K562 (cell line): ENCODE measurements at regions not wholly inside any gene's neighbourhood (a gene's known extent, or its start where the extent isn't known, plus 50 kb on each side); places are given as distances from the start of the nearest gene placed in this dataset.

Experiments used
- ATAC-seq: fragments of 200-7000 bp; cut with Tn5 transposase; 3 replicates; pipeline ENCODE4 v1.9.1; 2020; ENCODE audit warnings: moderate library complexity
- BruUV-seq: library from RNA; stranded (reverse); fragments of 400-500 nt; replicated peaks from 2 replicates; lab custom pipeline; 2021; lab: Mats Ljungman, UMichigan
- CTCF ChIA-PET: fragments of 300-600 bp; formaldehyde crosslinking; extraction: SDS; loops from one replicate; lab custom pipeline; 2021; ENCODE audit warnings: low intra/inter-chr PET ratio; lab: Yijun Ruan, JAX
- POLR2A ChIA-PET: fragments of 300-600, 350-650 bp; sonication (Branson Sonifier 250); formaldehyde crosslinking; extraction: SDS; loops from one replicate; lab custom pipeline; 2021; ENCODE audit warnings: antibody characterized with exemption, inconsistent platforms; lab: Yijun Ruan, JAX
- DNase-seq, 4 experiments: peaks; one replicate each; pipeline versions ENCODE4 v3.0.0 to v3.0.0-alpha.2; 2011 to 2018; ENCODE audit warnings: low spot score in 3 of 4, mixed read lengths in 3 of 4; ENCODE audit errors: extremely low read depth in 1 of 4
- FAIRE-seq: peaks from 2 replicates; lab custom pipeline; 2011; peaks lifted over from hg19 to GRCh38; lab: Jason Lieb, UNC
- H2AFZ ChIP-seq: 2 replicates; pipeline ENCODE4 v1.6.0; 2011; ENCODE audit warnings: low read depth, low read length, control low read depth, inconsistent platforms
- H3K27ac ChIP-seq: fragments of 200-600 bp; 3 replicates; pipeline ENCODE4 v1.8.0; 2011; ENCODE audit warnings: low read depth, mild to moderate bottlenecking, control low read depth, inconsistent platforms, low read length, moderate library complexity, mixed read lengths; ENCODE audit errors: extremely low read depth
- H3K27me3 ChIP-seq, 2 experiments: fragments of 300-600 bp in 1 of 2; 2 replicates in 1 of 2; 3 replicates in 1 of 2; pipeline versions ENCODE4 v1.6.0 to v1.8.0; 2011; ENCODE audit warnings: inconsistent platforms in 2 of 2, low read length in 2 of 2, mild to moderate bottlenecking in 1 of 2, mixed read lengths in 1 of 2, moderate library complexity in 1 of 2; ENCODE audit not compliant: control insufficient read depth in 2 of 2, insufficient read depth in 2 of 2
- H3K36me3 ChIP-seq: fragments of 300-600 bp; 3 replicates; pipeline ENCODE4 v1.8.0; 2011; ENCODE audit warnings: mild to moderate bottlenecking, low read length, inconsistent platforms; ENCODE audit not compliant: control insufficient read depth, insufficient read depth
- H3K4me1 ChIP-seq, 2 experiments: fragments of 200-600 bp in 1 of 2; replicated peaks in 1 of 2; 2 replicates in 1 of 2; 3 replicates in 1 of 2; pipeline versions ENCODE4 v1.5.1 to v1.8.0; 2011; ENCODE audit warnings: inconsistent platforms in 2 of 2, low read length in 2 of 2, mild to moderate bottlenecking in 1 of 2, mixed read lengths in 1 of 2, moderate library complexity in 1 of 2; ENCODE audit not compliant: control insufficient read depth in 2 of 2, insufficient read depth in 2 of 2
- H3K4me2 ChIP-seq: 2 replicates; pipeline ENCODE4 v1.6.1; 2011; ENCODE audit warnings: low read length, control low read depth, inconsistent platforms, mixed read lengths; ENCODE audit not compliant: insufficient read depth
- H3K4me3 ChIP-seq: fragments of 200-600 bp; sonication (generic), shearing (Covaris generic); 2 replicates; pipeline ENCODE4 v1.5.1; 2016; ENCODE audit warnings: control low read depth, inconsistent platforms
- H3K79me2 ChIP-seq: fragments of 200-600 bp; 3 replicates; pipeline ENCODE4 v1.8.0; 2011; ENCODE audit warnings: low read length, inconsistent platforms; ENCODE audit not compliant: control insufficient read depth, insufficient read depth
- H3K9ac ChIP-seq, 2 experiments: 2 replicates each; pipeline versions ENCODE4 v1.6.0 to v1.6.1; 2011; ENCODE audit warnings: low read depth in 2 of 2, low read length in 2 of 2, control low read depth in 1 of 2, inconsistent platforms in 1 of 2, mild to moderate bottlenecking in 1 of 2, mixed read lengths in 1 of 2; ENCODE audit not compliant: insufficient read depth in 1 of 2
- H3K9me1 ChIP-seq: one replicate; pipeline ENCODE4 v1.6.0; 2011; ENCODE audit warnings: inconsistent platforms, mild to moderate bottlenecking, low read length, moderate library complexity; ENCODE audit not compliant: control insufficient read depth, insufficient read depth
- H3K9me3 ChIP-seq: replicated peaks from 2 replicates; pipeline ENCODE4 v1.5.1; 2011; ENCODE audit warnings: low read depth, low read length, inconsistent platforms; ENCODE audit not compliant: control insufficient read depth, insufficient read depth
- H4K20me1 ChIP-seq: replicated peaks from 2 replicates; pipeline ENCODE4 v1.6.1; 2011; ENCODE audit warnings: low read length, inconsistent platforms, mixed read lengths; ENCODE audit not compliant: control insufficient read depth, insufficient read depth
- ARHGAP35 ChIP-seq: fragments of 450-650 bp; IDR thresholded peaks from 2 replicates; pipeline ENCODE4 v1.6.1; 2018; ENCODE audit not compliant: partially characterized antibody
- DDX20 ChIP-seq: fragments of 450-650 bp; IDR thresholded peaks from 2 replicates; pipeline ENCODE4 v1.6.1; 2016; ENCODE audit warnings: missing genetic modification characterization, low read depth, mild to moderate bottlenecking, missing compliant biosample characterization, moderate library complexity
- DNMT1 ChIP-seq: fragments of 450-650 bp; IDR thresholded peaks from 2 replicates; pipeline ENCODE4 v1.6.1; 2016; ENCODE audit warnings: antibody characterized with exemption, mild to moderate bottlenecking
- EZH2 ChIP-seq: IDR thresholded peaks from 2 replicates; pipeline ENCODE4 v1.6.1; 2012; ENCODE audit warnings: low read depth, mild to moderate bottlenecking, inconsistent platforms, low read length, borderline replicate concordance
- FOXJ3 ChIP-seq: sonication (generic); formaldehyde crosslinking; IDR thresholded peaks from 2 replicates; pipeline ENCODE4 v1.4.0; 2020; ENCODE audit warnings: mild to moderate bottlenecking, missing genetic modification reagents
- KLF10 ChIP-seq: fragments of 250-450 bp; sonication (Bioruptor Pico); IDR thresholded peaks from 2 replicates; pipeline ENCODE4 v1.6.1; 2021; ENCODE audit warnings: matching md5 sums
- MBD2 ChIP-seq: sonication (generic); IDR thresholded peaks from 2 replicates; pipeline ENCODE4 v1.6.1; 2016; ENCODE audit warnings: low read depth, borderline replicate concordance
- NR2C1 ChIP-seq, 2 experiments: fragments of 450-650 bp; IDR thresholded peaks; 2 replicates each; pipeline ENCODE4 v1.6.1; 2017; ENCODE audit warnings: mild to moderate bottlenecking in 2 of 2, antibody characterized with exemption in 1 of 2, inconsistent platforms in 1 of 2, missing compliant biosample characterization in 1 of 2, missing genetic modification characterization in 1 of 2
- PML ChIP-seq: IDR thresholded peaks from 2 replicates; pipeline ENCODE4 v1.6.1; 2012; ENCODE audit warnings: low read length, inconsistent platforms
- REST ChIP-seq, 2 experiments: fragments of 450-650 bp; formaldehyde crosslinking in 1 of 2; IDR thresholded peaks; 2 replicates each; pipeline versions ENCODE4 v1.4.0 to v1.6.1; 2014 to 2020; ENCODE audit warnings: mild to moderate bottlenecking in 2 of 2, borderline replicate concordance in 1 of 2, low read depth in 1 of 2
- SMARCC2 ChIP-seq: fragments of 450-650 bp; IDR thresholded peaks from 2 replicates; pipeline ENCODE4 v1.6.1; 2017; ENCODE audit warnings: antibody characterized with exemption, moderate library complexity, mild to moderate bottlenecking, low read depth
- SP1 ChIP-seq: sonication (generic); formaldehyde crosslinking; IDR thresholded peaks from 2 replicates; pipeline ENCODE4 v1.8.1; 2022; ENCODE audit warnings: mild to moderate bottlenecking, missing genetic modification reagents
- ZNF23 ChIP-seq: fragments of 250-450 bp; sonication (Bioruptor Pico); IDR thresholded peaks from 2 replicates; pipeline ENCODE4 v1.4.0; 2020; ENCODE audit warnings: mild to moderate bottlenecking
- ZNF436 ChIP-seq: fragments of 250-450, 450-650 bp; sonication (Bioruptor Pico); formaldehyde crosslinking; IDR thresholded peaks from 2 replicates; pipeline ENCODE4 v1.7.0; 2020; ENCODE audit warnings: mild to moderate bottlenecking
- ZNF586 ChIP-seq: fragments of 450-650 bp; formaldehyde crosslinking; conservative IDR thresholded peaks from 2 replicates; pipeline ENCODE4 v1.4.0; 2020; ENCODE audit warnings: mild to moderate bottlenecking, moderate library complexity
- ZNF830 ChIP-seq: fragments of 250-450 bp; sonication (Bioruptor Pico); IDR thresholded peaks from 2 replicates; pipeline ENCODE4 v1.5.0; 2021; ENCODE audit warnings: mild to moderate bottlenecking
- WGBS: fragments of 100-300 bp; shearing (Covaris generic); methylation state at CpG from one replicate; pipeline ENCODE4 v1.1.6; 2016; ENCODE audit warnings: low coverage, mixed read lengths; ENCODE audit not compliant: insufficient coverage; ENCODE audit errors: missing lambda C conversion rate; 5-methylcytosine and 5-hydroxymethylcytosine counted together
- in situ Hi-C: fragments of 300-500 bp; cut with MboI; formaldehyde crosslinking; loops from 4 replicates; pipeline ENCODE4 v1.15.0; 2018; ENCODE audit warnings: inconsistent platforms, mixed read lengths
- intact Hi-C: fragments of 100-400 bp; cut with micrococcal nuclease; formaldehyde crosslinking; loops from 2 replicates; pipeline ENCODE4 v1.14.2; 2022

GRCh38 chr4:188279184-188279583 is 139.9 kb downstream of the TRIML1 start:
- POLR2A ChIA-PET: no interaction called here
- Histone ChIP-seq H3K4me1 (0 out of 5 replicates have a peak, but pooled peaks cover 0 to 2% of the 10 kb centered on the region in 2 experiments), H3K36me3 (no peaks in the 10 kb centered on the region), H2AFZ (no peak overlapping the region), H3K27me3 (peaks cover 0 to 11% of the 10 kb centered on the region in 2 experiments; a peak in 2 of 5 replicates), H3K4me3 (no peak overlapping the region), H3K4me2 (no peak overlapping the region), H4K20me1 (no peaks in the 10 kb centered on the region), H3K27ac (no peak overlapping the region), H3K9me3 (no peaks in the 10 kb centered on the region), H3K9me1 (no peaks in the 10 kb centered on the region), H3K79me2 (no peaks in the 10 kb centered on the region), H3K9ac (no peak overlapping the region)
- WGBS: 0% methylated on average over 3 of the region's 5 CpGs
- intact Hi-C loops: no loop called here
- CTCF ChIA-PET: no interaction called here
- FAIRE-seq (no peak), DNase-seq (no peak), ATAC-seq (no peak)
- no TSS peak for BruUV-seq
- TF ChIP-seq ZNF830 (CRISPR knock-in tag) (no peak), REST (IDR thresholded peaks at IDR 0.05; ENCODE audit: borderline replicate concordance) (no peak), REST (CRISPR knock-in tag; IDR thresholded peaks at IDR 0.05; ENCODE audit: low read depth) (no peak), ZNF586 (CRISPR knock-in tag) (no peak), KLF10 (CRISPR knock-in tag) (no peak), DNMT1 (no peak), SP1 (CRISPR knock-in tag) (no peak), PML (no peak), ARHGAP35 (no peak), EZH2 (no peak), NR2C1 (IDR thresholded peaks at IDR 0.05) (no peak), NR2C1 (tag; IDR thresholded peaks at IDR 0.05) (no peak), ZNF23 (no peak), ZNF436 (no peak), FOXJ3 (CRISPR knock-in tag) (no peak), SMARCC2 (no peak), MBD2 (no peak), DDX20 (no peak)
- in situ Hi-C loops: no loop called here
